Heart left ventricle (tissue), 16 donors: ENCODE measurements at regions not wholly inside any gene's neighbourhood (a gene's known extent, or its start where the extent isn't known, plus 50 kb on each side); places are given as distances from the start of the nearest gene placed in this dataset.

ENCODE experiments used
- ATAC-seq, 4 donors: fragments of 200-7000 bp; cut with Tn5 transposase; one replicate each; pipeline ENCODE4 v1.9.1; 2020 to 2022; ENCODE audit warnings: moderate library complexity in 4 of 4, mild to moderate bottlenecking in 3 of 4, moderate number of reproducible peaks in 1 of 4
- DNase-seq, 5 donors: peaks; one replicate each; pipeline ENCODE4 v3.0.0-alpha.2; 2020
- H3K27ac ChIP-seq, 12 donors: fragments of 200-600 bp; sonication (generic) in 4 of 12; one replicate each; pipeline versions ENCODE4 v1.5.0 to v1.8.0; 2016 to 2022; ENCODE audit warnings: mild to moderate bottlenecking in 2 of 12
- H3K27me3 ChIP-seq, 9 donors: fragments of 200-600 bp; sonication (generic) in 2 of 9; one replicate each; pipeline versions ENCODE4 v1.5.1 to v1.8.0; 2016 to 2022; ENCODE audit warnings: mild to moderate bottlenecking in 3 of 9
- H3K36me3 ChIP-seq, 9 donors: fragments of 200-600 bp; sonication (generic) in 2 of 9; one replicate each; pipeline versions ENCODE4 v1.5.0 to v1.8.0; 2018 to 2022; ENCODE audit warnings: mild to moderate bottlenecking in 2 of 9
- H3K4me1 ChIP-seq, 12 donors: fragments of 200-600 bp; sonication (generic) in 4 of 12; one replicate each; pipeline versions ENCODE4 v1.5.0 to v1.8.0; 2016 to 2022; ENCODE audit warnings: mild to moderate bottlenecking in 3 of 12
- H3K4me3 ChIP-seq, 12 donors: fragments of 200-600 bp; sonication (generic) in 4 of 12; one replicate each; pipeline versions ENCODE4 v1.5.0 to v1.8.0; 2017 to 2022; ENCODE audit warnings: mild to moderate bottlenecking in 9 of 12, moderate library complexity in 4 of 12
- H3K9me3 ChIP-seq, 12 donors: fragments of 200-600 bp; sonication (generic) in 4 of 12; one replicate each; pipeline versions ENCODE4 v1.5.0 to v1.8.0; 2016 to 2022; ENCODE audit warnings: mild to moderate bottlenecking in 1 of 12
- CTCF ChIP-seq, 12 donors: fragments of 200-600 bp; sonication (generic) in 4 of 12; IDR thresholded peaks; one replicate each; pipeline versions ENCODE4 v1.5.0 to v1.8.0; 2018 to 2022; ENCODE audit warnings: antibody characterized with exemption in 12 of 12, mild to moderate bottlenecking in 5 of 12
- POLR2A ChIP-seq, 2 donors: fragments of 450-650 bp; IDR thresholded peaks; one replicate each; pipeline ENCODE4 v1.6.1; 2017; ENCODE audit warnings: antibody characterized with exemption in 2 of 2, mild to moderate bottlenecking in 2 of 2, moderate library complexity in 2 of 2
- WGBS, 4 donors: extraction: QIAGEN DNeasy Blood & Tissue Kit in 2 of 4; methylation state at CpG; one replicate each; pipeline versions ENCODE4 v1.1.5 to v1.1.7; 2013 to 2018; 5-methylcytosine and 5-hydroxymethylcytosine counted together
- intact Hi-C, 10 donors: fragments of 100-400 bp; cut with DNase I; formaldehyde crosslinking; loops; one replicate each; pipeline versions ENCODE4 v1.11.1 to v1.14.2; 2022
- donor health status: ischemic (EF 13 %, LVEDD 7.1; RV severe dilation, severe dysfunction).
- donor health status: healthy with polysubstance abuse.
- donor health status: DM: no; HTN: yes; CAD: no.
- donor health status: DM: no; HTN: no; CAD: no.
- donor health status: ischemic (EF 25% LVEDD 6.9; RV normal size, moderate dysfunction).
- donor health status: ischemic (EF 25% LVEDD 5.7; RV mildly dilated, moderate dysfunction).
- donor health status: healthy.
- donor health status: DM: yes; HTN: yes; CAD: no.
- donor health status: ischemic (EF 35%, LVEDD 5.7; RV mildly dilated, moderate dysfunction).
- donor health status: nonischemic (EF 11% LVEDD 7.7; RV severe dilation, severe dysfunction).
- donor health status: DM: yes; HTN: yes; CAD: no.
- donor health status: PGD.
- donor health status: ischemic (EF 29% LVEDD 5.4; RV normal size, mild dysfunction).
- donor health status: nonischemic (EF 23%, LVEDD 6.1; RV moderate dilation, normal function).

- no peak for TF ChIP-seq CTCF (IDR thresholded peaks at IDR 0.05)
- TF ChIP-seq POLR2A (IDR thresholded peaks at IDR 0.05) = no peak
- 81 to 91% (median 84%) methylated on average over 1 of the region's 1 CpG for WGBS, 4 donors
- no peak for ATAC-seq
- Histone ChIP-seq H3K9me3 (peaks cover 0 to 10% (median 0%) of the 10 kb centered on the region in 12 donors), H3K27me3 (no peaks in the 10 kb centered on the region), H3K4me1 (no peaks in the 10 kb centered on the region), H3K4me3 (no peak overlapping the region), H3K27ac (no peak overlapping the region), H3K36me3 (no peaks in the 10 kb centered on the region)
- DNase-seq = no peak
- intact Hi-C loops = no loop called here
Observed at GRCh38 chr4:166600264-166600663, 634.0 kb downstream of the SPOCK3 start.

- Histone ChIP-seq H3K36me3 (no peaks in the 10 kb centered on the region), H3K27ac (no peak overlapping the region), H3K27me3 (no peaks in the 10 kb centered on the region), H3K4me3 (no peak overlapping the region), H3K9me3 (peaks cover 0 to 3% (median 0%) of the 10 kb centered on the region in 12 donors), H3K4me1 (no peaks in the 10 kb centered on the region)
- ATAC-seq (no peak), DNase-seq (no peak)
- 84 to 87% (median 86%) methylated on average over 7 to 8 of the region's 8 CpGs for WGBS, 4 donors
- intact Hi-C loops = no loop called here
- TF ChIP-seq POLR2A (IDR thresholded peaks at IDR 0.05) (no peak), CTCF (IDR thresholded peaks at IDR 0.05) (no peak)
Observed at GRCh38 chr4:166602068-166602467, 632.2 kb downstream of the SPOCK3 start.

- no peak for ATAC-seq
- 67 to 77% (median 73%) methylated on average over 6 of the region's 6 CpGs for WGBS, 4 donors
- Histone ChIP-seq H3K4me3 (no peak overlapping the region), H3K27ac (no peak overlapping the region), H3K4me1 (no peaks in the 10 kb centered on the region), H3K27me3 (no peaks in the 10 kb centered on the region), H3K36me3 (no peaks in the 10 kb centered on the region), H3K9me3 (peaks cover 0 to 6% (median 0%) of the 10 kb centered on the region in 12 donors)
- no peak for DNase-seq
- TF ChIP-seq CTCF (IDR thresholded peaks at IDR 0.05) (no peak), POLR2A (IDR thresholded peaks at IDR 0.05) (no peak)
- intact Hi-C loops = no loop called here
Observed at GRCh38 chr4:166622425-166622977, 611.8 kb downstream of the SPOCK3 start.

GRCh38 chr4:166625018-166625637, 609.2 kb downstream of the SPOCK3 start:
- H3K9me3 ChIP-seq = no peaks in the 10 kb centered on the region
- H3K36me3 ChIP-seq = no peaks in the 10 kb centered on the region
- no peak for DNase-seq
- H3K4me3 ChIP-seq = no peak overlapping the region
- no peaks in the 10 kb centered on the region for H3K27me3 ChIP-seq
- 55 to 73% (median 58%) methylated on average over 1 of the region's 1 CpG for whole genome bisulfite sequencing, 4 donors
- TF ChIP-seq POLR2A (IDR thresholded peaks at IDR 0.05) = no peak
- TF ChIP-seq CTCF (IDR thresholded peaks at IDR 0.05) = no peak
- no peak overlapping the region for H3K27ac ChIP-seq
- H3K4me1 ChIP-seq = no peaks in the 10 kb centered on the region
- no peak for ATAC-seq
- intact Hi-C loops = no loop called here
